Smooth muscle cell (in vitro differentiated cells): ENCODE measurements at regions not wholly inside any gene's neighbourhood (a gene's known extent, or its start where the extent isn't known, plus 50 kb on each side); places are given as distances from the start of the nearest gene placed in this dataset.

Source experiments
- DNase-seq: peaks from one replicate; lab custom pipeline; 2025; ENCODE audit not compliant: unreplicated experiment; lab: John Stamatoyannopoulos, UW
- H2AFZ ChIP-seq: fragments of 200-600 bp; sonication (generic); 2 replicates; pipeline ENCODE4 v1.6.0; 2016; ENCODE audit warnings: antibody characterized with exemption, low read depth, mild to moderate bottlenecking
- H3F3A ChIP-seq: fragments of 200-600 bp; sonication (generic); 2 replicates; pipeline ENCODE4 v1.6.0; 2017; ENCODE audit warnings: antibody characterized with exemption, low read depth
- H3K27ac ChIP-seq: fragments of 200-600 bp; sonication (generic); 2 replicates; pipeline ENCODE4 v1.5.1; 2016; ENCODE audit warnings: low read depth, mild to moderate bottlenecking
- H3K27me3 ChIP-seq: fragments of 200-600 bp; sonication (generic); 2 replicates; pipeline ENCODE4 v1.6.1; 2016; ENCODE audit warnings: low read depth, mild to moderate bottlenecking
- H3K36me3 ChIP-seq: fragments of 200-600 bp; sonication (generic); 2 replicates; pipeline ENCODE4 v1.5.1; 2016; ENCODE audit warnings: low read depth
- H3K4me1 ChIP-seq: fragments of 200-600 bp; sonication (generic); 2 replicates; pipeline ENCODE4 v1.5.1; 2016; ENCODE audit warnings: low read depth
- H3K4me2 ChIP-seq: fragments of 200-600 bp; sonication (generic); 2 replicates; pipeline ENCODE4 v1.6.0; 2016; ENCODE audit warnings: mild to moderate bottlenecking
- H3K4me3 ChIP-seq: fragments of 200-600 bp; sonication (generic); 2 replicates; pipeline ENCODE4 v1.5.1; 2016; ENCODE audit warnings: mild to moderate bottlenecking
- H3K79me2 ChIP-seq: fragments of 200-600 bp; sonication (generic); 2 replicates; pipeline ENCODE4 v1.6.0; 2016; ENCODE audit warnings: low read depth, mild to moderate bottlenecking
- H3K9ac ChIP-seq: fragments of 200-600 bp; sonication (generic); 2 replicates; pipeline ENCODE4 v1.6.0; 2016; ENCODE audit warnings: low read depth
- H3K9me3 ChIP-seq: fragments of 200-600 bp; sonication (generic); replicated peaks from 2 replicates; pipeline ENCODE4 v1.5.1; 2016; ENCODE audit warnings: low read depth
- H4K20me1 ChIP-seq: fragments of 200-600 bp; sonication (generic); 2 replicates; pipeline ENCODE4 v1.6.0; 2016; ENCODE audit warnings: low read depth
- WGBS: methylation state at CpG from one replicate; pipeline ENCODE4 v1.1.7; 2016; ENCODE audit warnings: low lambda C conversion rate; 5-methylcytosine and 5-hydroxymethylcytosine counted together
- TF ChIP-seq, protein P1 (sequence below): fragments of 200-600 bp; sonication (generic); IDR thresholded peaks from 2 replicates; pipeline ENCODE4 v1.5.1; 2017; ENCODE audit warnings: borderline replicate concordance, mild to moderate bottlenecking, antibody characterized with exemption; ENCODE audit not compliant: insufficient read depth, poor library complexity, severe bottlenecking

- H3K9me3 ChIP-seq = no peaks in the 10 kb centered on the region
- H3K9ac ChIP-seq = no peak overlapping the region
- H3K27ac ChIP-seq = no peak overlapping the region
- no peak overlapping the region for H3K4me3 ChIP-seq
- no peaks in the 10 kb centered on the region for H3K79me2 ChIP-seq
- TF ChIP-seq, protein P1, sequence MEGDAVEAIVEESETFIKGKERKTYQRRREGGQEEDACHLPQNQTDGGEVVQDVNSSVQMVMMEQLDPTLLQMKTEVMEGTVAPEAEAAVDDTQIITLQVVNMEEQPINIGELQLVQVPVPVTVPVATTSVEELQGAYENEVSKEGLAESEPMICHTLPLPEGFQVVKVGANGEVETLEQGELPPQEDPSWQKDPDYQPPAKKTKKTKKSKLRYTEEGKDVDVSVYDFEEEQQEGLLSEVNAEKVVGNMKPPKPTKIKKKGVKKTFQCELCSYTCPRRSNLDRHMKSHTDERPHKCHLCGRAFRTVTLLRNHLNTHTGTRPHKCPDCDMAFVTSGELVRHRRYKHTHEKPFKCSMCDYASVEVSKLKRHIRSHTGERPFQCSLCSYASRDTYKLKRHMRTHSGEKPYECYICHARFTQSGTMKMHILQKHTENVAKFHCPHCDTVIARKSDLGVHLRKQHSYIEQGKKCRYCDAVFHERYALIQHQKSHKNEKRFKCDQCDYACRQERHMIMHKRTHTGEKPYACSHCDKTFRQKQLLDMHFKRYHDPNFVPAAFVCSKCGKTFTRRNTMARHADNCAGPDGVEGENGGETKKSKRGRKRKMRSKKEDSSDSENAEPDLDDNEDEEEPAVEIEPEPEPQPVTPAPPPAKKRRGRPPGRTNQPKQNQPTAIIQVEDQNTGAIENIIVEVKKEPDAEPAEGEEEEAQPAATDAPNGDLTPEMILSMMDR = no peak
- no peak for DNase-seq
- no peaks in the 10 kb centered on the region for H3F3A ChIP-seq
- no peaks in the 10 kb centered on the region for H3K4me1 ChIP-seq
- H2AFZ ChIP-seq = no peak overlapping the region
- no peak overlapping the region for H3K4me2 ChIP-seq
- no peaks in the 10 kb centered on the region for H3K36me3 ChIP-seq
- no peaks in the 10 kb centered on the region for H3K27me3 ChIP-seq
- no peaks in the 10 kb centered on the region for H4K20me1 ChIP-seq
- WGBS = 100% methylated on average over 1 of the region's 1 CpG
These were observed 104.9 kb upstream of the GIMD1 start for GRCh38 chr4:106473515-106473914.

DNA sequence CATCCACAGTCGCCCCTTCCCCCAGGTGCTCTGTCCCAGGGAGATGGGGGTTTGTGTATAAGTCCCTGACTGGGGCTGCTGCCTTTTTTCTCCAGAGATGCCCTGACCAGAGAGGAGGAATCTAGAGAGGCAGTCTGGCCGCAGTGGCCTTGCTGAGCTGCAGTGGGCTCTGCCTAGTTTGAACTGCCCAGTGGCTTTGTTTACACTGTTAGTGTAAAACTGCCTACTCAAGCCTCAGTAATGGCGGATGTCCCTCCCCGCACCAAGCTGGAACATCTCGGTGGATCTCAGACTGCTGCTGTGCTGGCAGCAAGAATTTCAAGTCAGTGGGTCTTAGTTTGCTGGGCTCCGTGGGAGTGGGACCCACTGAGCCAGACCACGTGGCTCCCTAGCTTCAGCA lies 102.6 kb upstream of the GIMD1 start:
- Histone ChIP-seq H3K4me3 (no peak overlapping the region), H3K4me1 (no peaks in the 10 kb centered on the region), H3K79me2 (no peaks in the 10 kb centered on the region), H4K20me1 (no peaks in the 10 kb centered on the region), H3K27ac (no peak overlapping the region), H3K36me3 (no peaks in the 10 kb centered on the region), H3K4me2 (no peak overlapping the region), H3K9ac (no peak overlapping the region), H3K9me3 (no peaks in the 10 kb centered on the region), H2AFZ (no peak overlapping the region), H3K27me3 (no peaks in the 10 kb centered on the region), H3F3A (no peaks in the 10 kb centered on the region)
- WGBS = 94% methylated on average over 7 of the region's 7 CpGs
- TF ChIP-seq, protein P1 = no peak
- DNase-seq = no peak

DNA sequence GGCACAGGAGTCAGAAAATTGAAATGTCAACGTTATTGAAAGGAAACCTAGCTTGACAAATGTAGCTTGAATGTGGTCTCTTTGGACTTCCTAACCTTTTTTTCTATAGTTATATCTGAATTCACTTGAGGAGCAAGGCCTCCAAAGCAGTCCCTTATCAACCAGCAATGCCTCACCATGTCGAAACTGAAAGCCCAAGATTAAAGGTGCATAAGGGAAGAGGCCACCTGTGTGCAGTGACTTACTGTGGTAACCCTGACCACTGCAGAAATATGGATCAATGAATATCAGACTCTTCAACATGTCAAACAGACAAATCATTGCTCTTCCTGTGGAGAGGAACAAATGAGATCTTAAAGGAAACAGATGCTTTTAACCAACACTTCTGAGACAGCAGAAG lies 95.0 kb upstream of the GIMD1 start:
- Histone ChIP-seq H3K9ac (no peak overlapping the region), H3K27ac (no peak overlapping the region), H3K4me1 (no peaks in the 10 kb centered on the region), H3K9me3 (no peaks in the 10 kb centered on the region), H3K36me3 (no peaks in the 10 kb centered on the region), H4K20me1 (no peaks in the 10 kb centered on the region), H3K4me3 (no peak overlapping the region), H3F3A (no peaks in the 10 kb centered on the region), H2AFZ (no peak overlapping the region), H3K79me2 (no peaks in the 10 kb centered on the region), H3K27me3 (no peaks in the 10 kb centered on the region), H3K4me2 (no peak overlapping the region)
- 87% methylated on average over 2 of the region's 2 CpGs for WGBS
- no peak for DNase-seq
- TF ChIP-seq, protein P1 = no peak

DNA sequence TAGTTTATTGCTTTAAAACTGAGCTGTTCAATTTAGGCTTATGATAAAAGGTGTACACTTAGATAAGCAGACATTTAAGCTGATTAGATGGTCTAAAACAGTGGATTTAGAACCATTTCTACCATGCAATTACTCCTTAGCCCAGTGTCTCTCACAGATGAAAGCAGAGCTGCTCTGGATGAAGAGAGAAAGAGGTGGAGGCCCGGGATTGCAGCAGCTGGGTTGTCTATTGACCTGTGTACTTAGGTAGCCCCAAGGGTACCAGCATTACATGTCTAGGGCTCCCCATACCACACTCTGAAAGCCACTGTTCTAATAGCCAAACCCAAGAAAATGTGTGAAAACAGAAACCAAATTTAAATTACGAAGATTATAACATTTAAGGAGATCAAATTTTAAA lies 86.0 kb upstream of the GIMD1 start:
- Histone ChIP-seq H3K9ac (no peak overlapping the region), H2AFZ (no peak overlapping the region), H3K4me1 (no peaks in the 10 kb centered on the region), H3K27me3 (no peaks in the 10 kb centered on the region), H3K27ac (no peak overlapping the region), H3F3A (no peaks in the 10 kb centered on the region), H4K20me1 (no peaks in the 10 kb centered on the region), H3K4me2 (no peak overlapping the region), H3K9me3 (no peaks in the 10 kb centered on the region), H3K36me3 (no peaks in the 10 kb centered on the region), H3K4me3 (no peak overlapping the region), H3K79me2 (no peaks in the 10 kb centered on the region)
- TF ChIP-seq, protein P1 = no peak
- no peak for DNase-seq
- 89% methylated on average over 2 of the region's 2 CpGs for WGBS
